HepG2 (cell line): ENCODE measurements at regions not wholly inside any gene's neighbourhood (a gene's known extent, or its start where the extent isn't known, plus 50 kb on each side); places are given as distances from the start of the nearest gene placed in this dataset.

Source experiments
- ATAC-seq: fragments of 200-7000 bp; cut with Tn5 transposase; 3 replicates; pipeline ENCODE4 v1.9.1; 2020; ENCODE audit warnings: mild to moderate bottlenecking, moderate library complexity
- BruUV-seq: library from RNA; stranded (reverse); fragments of 400-500 nt; replicated peaks from 2 replicates; lab custom pipeline; 2021; lab: Mats Ljungman, UMichigan
- CTCF ChIA-PET: fragments of 300-600 bp; formaldehyde crosslinking; extraction: SDS; loops from one replicate; lab custom pipeline; 2021; ENCODE audit warnings: low total read pairs, inconsistent platforms, low intra/inter-chr PET ratio; lab: Yijun Ruan, JAX
- POLR2A ChIA-PET: fragments of 350-600 bp; sonication (Branson Sonifier 250); formaldehyde crosslinking; loops from one replicate; lab custom pipeline; 2020; ENCODE audit warnings: antibody characterized with exemption, inconsistent platforms; lab: Yijun Ruan, JAX
- DNase-seq: peaks from one replicate; pipeline ENCODE4 v3.0.0-alpha.2; 2015; ENCODE audit warnings: low spot score
- FAIRE-seq: peaks from 3 replicates; lab custom pipeline; 2011; peaks lifted over from hg19 to GRCh38; lab: Jason Lieb, UNC
- H2AFZ ChIP-seq: one replicate; pipeline ENCODE4 v1.6.1; 2011; ENCODE audit warnings: low read length, inconsistent platforms
- H3K27ac ChIP-seq: fragments of 300-600 bp; 3 replicates; pipeline ENCODE4 v1.8.0; 2011; ENCODE audit warnings: mixed run types, mild to moderate bottlenecking, mixed read lengths, low read length, inconsistent platforms; ENCODE audit not compliant: insufficient read depth; ENCODE audit errors: extremely low read length
- H3K27me3 ChIP-seq, 2 experiments: fragments of 200-600 bp in 1 of 2; 2 replicates in 1 of 2; 3 replicates in 1 of 2; pipeline versions ENCODE4 v1.6.0 to v1.8.0; 2011; ENCODE audit warnings: low read length in 2 of 2, mild to moderate bottlenecking in 2 of 2, moderate library complexity in 2 of 2, inconsistent platforms in 1 of 2; ENCODE audit not compliant: insufficient read depth in 2 of 2, control insufficient read depth in 1 of 2
- H3K36me3 ChIP-seq, 2 experiments: fragments of 200-600 bp in 1 of 2; replicated peaks in 1 of 2; 2 replicates in 1 of 2; 3 replicates in 1 of 2; pipeline versions ENCODE4 v1.5.1 to v1.8.0; 2011; ENCODE audit warnings: low read length in 2 of 2, inconsistent platforms in 1 of 2; ENCODE audit not compliant: insufficient read depth in 2 of 2, control insufficient read depth in 1 of 2
- H3K4me1 ChIP-seq: 2 replicates; pipeline ENCODE4 v1.5.1; 2012; ENCODE audit warnings: low read length, inconsistent platforms; ENCODE audit not compliant: insufficient read depth
- H3K4me2 ChIP-seq: 2 replicates; pipeline ENCODE4 v1.6.0; 2011; ENCODE audit warnings: low read depth, low read length, inconsistent platforms
- H3K4me3 ChIP-seq, 3 experiments: fragments of 200-600 bp in 1 of 3; sonication (generic), shearing (Covaris generic) in 1 of 3; replicated peaks in 1 of 3; 2 replicates each; pipeline ENCODE4 v1.5.1; 2011 to 2016; ENCODE audit warnings: low read length in 3 of 3, inconsistent platforms in 2 of 3, low read depth in 2 of 3, mild to moderate bottlenecking in 2 of 3, control low read depth in 1 of 3, mixed read lengths in 1 of 3; ENCODE audit not compliant: insufficient read depth in 1 of 3
- H3K79me2 ChIP-seq: one replicate; pipeline ENCODE4 v1.6.1; 2011; ENCODE audit warnings: low read length, inconsistent platforms; ENCODE audit not compliant: insufficient read depth
- H3K9ac ChIP-seq: 2 replicates; pipeline ENCODE4 v1.6.0; 2011; ENCODE audit warnings: mild to moderate bottlenecking, low read depth, low read length, inconsistent platforms; ENCODE audit not compliant: insufficient read depth
- H3K9me3 ChIP-seq: 2 replicates; pipeline ENCODE4 v1.5.1; 2012; ENCODE audit warnings: mild to moderate bottlenecking, low read length
- H4K20me1 ChIP-seq: 2 replicates; pipeline ENCODE4 v1.6.0; 2011; ENCODE audit warnings: inconsistent platforms, mild to moderate bottlenecking, low read length, moderate library complexity; ENCODE audit not compliant: insufficient read depth
- E2F1 ChIP-seq: sonication (generic); formaldehyde crosslinking; IDR thresholded peaks from 2 replicates; pipeline ENCODE4 v1.5.0; 2020; ENCODE audit warnings: missing genetic modification reagents
- EHMT2 ChIP-seq: fragments of 200-600 bp; sonication (generic); IDR thresholded peaks from 2 replicates; pipeline ENCODE4 v1.7.0; 2017; ENCODE audit warnings: antibody characterized with exemption, low read depth, low read length, borderline replicate concordance
- EZH2 ChIP-seq: conservative IDR thresholded peaks from 2 replicates; pipeline ENCODE4 v1.6.1; 2012; ENCODE audit warnings: mild to moderate bottlenecking, low read depth, low read length, moderate library complexity
- KAT2B ChIP-seq: fragments of 150-350 bp; IDR thresholded peaks from 2 replicates; pipeline ENCODE4 v1.6.1; 2014; ENCODE audit warnings: low read depth, low read length, borderline replicate concordance
- SIX1 ChIP-seq: sonication (generic); formaldehyde crosslinking; IDR thresholded peaks from 2 replicates; pipeline ENCODE4 v1.4.0; 2020; ENCODE audit warnings: missing genetic modification reagents, borderline replicate concordance
- SMYD3 ChIP-seq: sonication (generic); formaldehyde crosslinking; IDR thresholded peaks from 2 replicates; pipeline ENCODE4 v1.8.1; 2023; ENCODE audit warnings: mild to moderate bottlenecking, missing genetic modification reagents
- THAP7 ChIP-seq: sonication (generic); formaldehyde crosslinking; IDR thresholded peaks from 2 replicates; pipeline ENCODE4 v1.8.1; 2023; ENCODE audit warnings: mild to moderate bottlenecking, missing genetic modification reagents
- ZNF44 ChIP-seq: sonication (generic); formaldehyde crosslinking; IDR thresholded peaks from 2 replicates; pipeline ENCODE4 v1.5.1; 2020; ENCODE audit warnings: mild to moderate bottlenecking, missing genetic modification reagents
- ZNF558 ChIP-seq: sonication (generic); formaldehyde crosslinking; IDR thresholded peaks from 2 replicates; pipeline ENCODE4 v1.9.0; 2022; ENCODE audit warnings: mild to moderate bottlenecking, missing genetic modification reagents, borderline replicate concordance
- WGBS: methylation state at CpG from one replicate; pipeline ENCODE4 v1.1.6; 2017; ENCODE audit warnings: low lambda C conversion rate; 5-methylcytosine and 5-hydroxymethylcytosine counted together
- in situ Hi-C: cut with HindIII; loops from 2 replicates; pipeline ENCODE4 v1.10.0; 2017; ENCODE audit warnings: low pct_unique_long_range_greater_than_20kb; ENCODE audit not compliant: extremely low pct_ligation_motif_present
- intact Hi-C: fragments of 100-400 bp; cut with micrococcal nuclease; formaldehyde crosslinking; loops from one replicate; pipeline ENCODE4 v1.10.0; 2022; ENCODE audit not compliant: unreplicated experiment

GRCh38 chr1:222989443-222989842 is 153.6 kb downstream of the TLR5 start:
- FAIRE-seq (no peak), ATAC-seq (peak; percentile 87)
- H3K27ac ChIP-seq, result no peak overlapping the region
- peaks cover 8% of the 10 kb centered on the region; the same call in 1 of the 2 replicates for H3K4me1 ChIP-seq
- no TSS peak for BruUV-seq
- CTCF ChIA-PET, result no interaction called here
- POLR2A ChIA-PET, result no interaction called here
- H3K27me3 ChIP-seq, result no peaks in the 10 kb centered on the region
- no peak overlapping the region for H3K4me2 ChIP-seq
- TF ChIP-seq ZNF44 (CRISPR knock-in tag) (no peak), SMYD3 (CRISPR knock-in tag) (no peak), THAP7 (CRISPR knock-in tag) (no peak), KAT2B (peak; percentile 86)
- TF ChIP-seq, all 625 proteins: peak for 1
- no peak overlapping the region for H3K9ac ChIP-seq
- no peaks in the 10 kb centered on the region; a peak in 1 of 5 replicates for H3K36me3 ChIP-seq
- no peak for DNase-seq
- 84% methylated on average over 3 of the region's 3 CpGs for WGBS
- in situ Hi-C loops, result no loop called here
- H2AFZ ChIP-seq, result no peak overlapping the region
- no peaks in the 10 kb centered on the region for H3K79me2 ChIP-seq
- no peak overlapping the region for H3K4me3 ChIP-seq
- no peaks in the 10 kb centered on the region for H4K20me1 ChIP-seq
- intact Hi-C loops, result no loop called here
- H3K9me3 ChIP-seq, result no peaks in the 10 kb centered on the region

- Histone ChIP-seq H3K4me2 (no peak overlapping the region), H3K4me3 (no peak overlapping the region), H3K9me3 (no peaks in the 10 kb centered on the region), H3K36me3 (no peaks in the 10 kb centered on the region; a peak in 1 of 5 replicates), H2AFZ (no peak overlapping the region), H3K27ac (no peak overlapping the region), H3K27me3 (no peaks in the 10 kb centered on the region), H3K79me2 (no peaks in the 10 kb centered on the region), H3K4me1 (peaks cover 8% of the 10 kb centered on the region; the same call in 1 of the 2 replicates), H3K9ac (no peak overlapping the region), H4K20me1 (no peaks in the 10 kb centered on the region)
- in situ Hi-C loops (no loop called here), intact Hi-C loops (no loop called here)
- 95% methylated on average over 1 of the region's 1 CpG for WGBS
- CTCF ChIA-PET, result no interaction called here
- no TSS peak for BruUV-seq
- ATAC-seq (no peak), FAIRE-seq (no peak), DNase-seq (no peak)
- POLR2A ChIA-PET, result no interaction called here
- TF ChIP-seq ZNF558 (no peak), EZH2 (no peak), SIX1 (no peak), EHMT2 (no peak), E2F1 (no peak)
Measured at GRCh38 chr1:222991177-222991576, 151.9 kb downstream of the TLR5 start.
